SK-N-SH (cell line): ENCODE measurements at regions not wholly inside any gene's neighbourhood (a gene's known extent, or its start where the extent isn't known, plus 50 kb on each side); places are given as distances from the start of the nearest gene placed in this dataset.

ENCODE experiments used
- CTCF ChIA-PET: fragments of 300-600, 350-600 bp; formaldehyde crosslinking; extraction: SDS; loops from one replicate; lab custom pipeline; 2021; lab: Yijun Ruan, JAX
- POLR2A ChIA-PET: fragments of 350-600 bp; sonication (Branson Sonifier 250); formaldehyde crosslinking; extraction: SDS; loops from one replicate; lab custom pipeline; 2020; ENCODE audit warnings: antibody characterized with exemption, inconsistent platforms; lab: Yijun Ruan, JAX
- DNase-seq: peaks from one replicate; pipeline ENCODE4 v3.0.0; 2012
- H2AFZ ChIP-seq: fragments of 200-600 bp; sonication (generic); 2 replicates; pipeline ENCODE4 v1.8.1; 2016; ENCODE audit warnings: antibody characterized with exemption, mild to moderate bottlenecking, low read depth
- H3F3A ChIP-seq: fragments of 200-600 bp; sonication (generic); replicated peaks from 2 replicates; pipeline ENCODE3; 2016; ENCODE audit warnings: antibody characterized with exemption, mild to moderate bottlenecking; ENCODE audit not compliant: insufficient read depth
- H3K27ac ChIP-seq, 2 experiments: fragments of 200-500 bp in 1 of 2; fragments of 200-600 bp in 1 of 2; sonication (Bioruptor generic) in 1 of 2; sonication (generic), shearing (Covaris generic) in 1 of 2; 2 replicates each; pipeline versions ENCODE4 v1.5.1 to v1.6.1; 2014 to 2016; ENCODE audit warnings: low read depth in 2 of 2, inconsistent platforms in 1 of 2, low read length in 1 of 2, mild to moderate bottlenecking in 1 of 2, mixed read lengths in 1 of 2
- H3K27me3 ChIP-seq: fragments of 200-600 bp; sonication (generic), shearing (Covaris generic); 2 replicates; pipeline ENCODE4 v1.6.1; 2016; ENCODE audit warnings: mixed run types; ENCODE audit not compliant: insufficient read depth
- H3K36me3 ChIP-seq, 2 experiments: fragments of 200-500 bp in 1 of 2; fragments of 200-600 bp in 1 of 2; sonication (Bioruptor generic) in 1 of 2; sonication (generic) in 1 of 2; replicated peaks in 1 of 2; 2 replicates each; pipeline versions ENCODE3 to v1.5.1; 2014 to 2016; ENCODE audit warnings: low read length in 1 of 2, mild to moderate bottlenecking in 1 of 2; ENCODE audit not compliant: insufficient read depth in 2 of 2, control insufficient read depth in 1 of 2
- H3K4me1 ChIP-seq, 2 experiments: fragments of 200-500 bp in 1 of 2; fragments of 200-600 bp in 1 of 2; sonication (Bioruptor generic) in 1 of 2; sonication (generic), shearing (Covaris generic) in 1 of 2; 2 replicates each; pipeline versions ENCODE4 v1.5.1 to v1.6.1; 2014 to 2016; ENCODE audit warnings: low read depth in 1 of 2, low read length in 1 of 2, mixed run types in 1 of 2; ENCODE audit not compliant: insufficient read depth in 2 of 2, control insufficient read depth in 1 of 2
- H3K4me2 ChIP-seq: fragments of 200-600 bp; sonication (generic), shearing (Covaris generic); 2 replicates; pipeline ENCODE4 v1.6.1; 2017; ENCODE audit warnings: mixed run types
- H3K4me3 ChIP-seq, 2 experiments: fragments of 200-500 bp in 1 of 2; fragments of 200-600 bp in 1 of 2; sonication (Bioruptor generic) in 1 of 2; sonication (generic), shearing (Covaris generic) in 1 of 2; 2 replicates each; pipeline versions ENCODE4 v1.5.1 to v1.8.1; 2014 to 2016; ENCODE audit warnings: low read depth in 2 of 2, inconsistent platforms in 1 of 2, low read length in 1 of 2, mild to moderate bottlenecking in 1 of 2, mixed read lengths in 1 of 2, moderate library complexity in 1 of 2
- H3K79me2 ChIP-seq: fragments of 200-600 bp; sonication (generic); 2 replicates; pipeline ENCODE4 v1.8.1; 2017; ENCODE audit warnings: mild to moderate bottlenecking; ENCODE audit not compliant: insufficient read depth
- H3K9ac ChIP-seq: fragments of 200-600 bp; sonication (generic); 2 replicates; pipeline ENCODE4 v1.6.1; 2017; ENCODE audit warnings: mixed run types
- H3K9me2 ChIP-seq: fragments of 200-600 bp; sonication (generic); 2 replicates; pipeline ENCODE4 v1.6.1; 2017; ENCODE audit warnings: mixed run types
- H3K9me3 ChIP-seq: fragments of 200-600 bp; sonication (generic); 2 replicates; pipeline ENCODE4 v1.6.1; 2017; ENCODE audit warnings: mixed run types, mild to moderate bottlenecking, moderate library complexity
- H4K20me1 ChIP-seq: fragments of 200-600 bp; sonication (generic); 2 replicates; pipeline ENCODE4 v1.6.1; 2017; ENCODE audit warnings: mild to moderate bottlenecking, mixed run types; ENCODE audit not compliant: insufficient read depth
- CTCF ChIP-seq: fragments of 200-600 bp; sonication (generic); IDR thresholded peaks from 2 replicates; pipeline ENCODE4 v1.6.1; 2017; ENCODE audit warnings: antibody characterized with exemption, mild to moderate bottlenecking, moderate library complexity
- ELF1 ChIP-seq: IDR thresholded peaks from 2 replicates; pipeline ENCODE4 v1.4.0; 2012
- FOXJ3 ChIP-seq: sonication (generic); formaldehyde crosslinking; IDR thresholded peaks from 2 replicates; pipeline ENCODE4 v1.5.1; 2020; ENCODE audit warnings: mild to moderate bottlenecking, missing genetic modification reagents
- FOXM1 ChIP-seq: IDR thresholded peaks from 2 replicates; pipeline ENCODE4 v1.4.0; 2012; ENCODE audit warnings: low read depth, mild to moderate bottlenecking
- GATA2 ChIP-seq: sonication (generic); formaldehyde crosslinking; IDR thresholded peaks from 2 replicates; pipeline ENCODE4 v1.5.0; 2020; ENCODE audit warnings: mild to moderate bottlenecking, missing genetic modification reagents
- IRF3 ChIP-seq: fragments of 150-350 bp; IDR thresholded peaks from 2 replicates; pipeline ENCODE4 v1.6.1; 2016; ENCODE audit warnings: mild to moderate bottlenecking, low read depth, low read length
- JUND ChIP-seq: IDR thresholded peaks from 2 replicates; pipeline ENCODE4 v1.4.0; 2012
- MAX ChIP-seq: IDR thresholded peaks from 2 replicates; pipeline ENCODE4 v1.4.0; 2012; ENCODE audit warnings: low read depth
- MEF2A ChIP-seq: IDR thresholded peaks from 2 replicates; pipeline ENCODE4 v1.4.0; 2012; ENCODE audit warnings: low read depth, borderline replicate concordance
- NFIC ChIP-seq: IDR thresholded peaks from 2 replicates; pipeline ENCODE4 v1.4.0; 2012; ENCODE audit warnings: borderline replicate concordance
- NRF1 ChIP-seq: IDR thresholded peaks from 2 replicates; pipeline ENCODE4 v1.6.1; 2012; ENCODE audit warnings: low read depth, mild to moderate bottlenecking, low read length
- RAD21 ChIP-seq: IDR thresholded peaks from 2 replicates; pipeline ENCODE4 v1.6.1; 2012; ENCODE audit warnings: mild to moderate bottlenecking, low read length
- TAF1 ChIP-seq: IDR thresholded peaks from 2 replicates; pipeline ENCODE4 v1.6.1; 2012; ENCODE audit warnings: low read depth, mild to moderate bottlenecking, low read length, moderate library complexity, borderline replicate concordance
- TCF12 ChIP-seq: IDR thresholded peaks from 2 replicates; pipeline ENCODE4 v1.4.0; 2012
- TEAD4 ChIP-seq: IDR thresholded peaks from 2 replicates; pipeline ENCODE4 v1.4.0; 2012; ENCODE audit warnings: mild to moderate bottlenecking, borderline replicate concordance; ENCODE audit not compliant: insufficient read depth
- YY1 ChIP-seq: IDR thresholded peaks from 2 replicates; pipeline ENCODE4 v1.4.0; 2012; ENCODE audit warnings: low read depth, mild to moderate bottlenecking
- ZBTB33 ChIP-seq: IDR thresholded peaks from 2 replicates; pipeline ENCODE4 v1.4.0; 2012; ENCODE audit warnings: low read depth, borderline replicate concordance
- WGBS: methylation state at CpG from one replicate; pipeline ENCODE4 v1.1.6; 2017; ENCODE audit warnings: low lambda C conversion rate; 5-methylcytosine and 5-hydroxymethylcytosine counted together
- TF ChIP-seq, protein P1 (sequence below): IDR thresholded peaks from 2 replicates; pipeline ENCODE4 v1.6.1; 2012; ENCODE audit warnings: mild to moderate bottlenecking, low read depth, low read length, moderate library complexity
- TF ChIP-seq, protein P2 (sequence below): IDR thresholded peaks from 2 replicates; pipeline ENCODE4 v1.4.0; 2012; ENCODE audit warnings: low read depth, borderline replicate concordance

GRCh38 chr18:73881396-73881917, 266.2 kb downstream of the FBXO15 start:
- Histone ChIP-seq H3K4me1 (peaks cover 0 to 6% of the 10 kb centered on the region in 2 experiments; a peak in 1 of 4 replicates), H2AFZ (no peak overlapping the region), H3F3A (peaks cover 6% of the 10 kb centered on the region), H3K4me3 (no peak overlapping the region), H3K79me2 (no peaks in the 10 kb centered on the region), H3K36me3 (no peaks in the 10 kb centered on the region), H3K9me2 (no peaks in the 10 kb centered on the region), H4K20me1 (no peaks in the 10 kb centered on the region), H3K27me3 (no peaks in the 10 kb centered on the region), H3K9me3 (no peaks in the 10 kb centered on the region), H3K27ac (no peak overlapping the region), H3K4me2 (no peak overlapping the region), H3K9ac (no peak overlapping the region)
- ChIA-PET POLR2A (no interaction called here), CTCF (interaction anchor here (0.8 kb wide), 1 partner anchor 27 kb away, joined by 3 read pairs; no protein-coding TSS in a partner anchor)
- TF ChIP-seq MEF2A (no peak), NRF1 (no peak), TAF1 (no peak), ELF1 (no peak), GATA2 (CRISPR knock-in tag) (no peak), FOXM1 (no peak), MAX (no peak), TEAD4 (no peak), RAD21 (no peak), JUND (no peak), YY1 (no peak), TCF12 (no peak), IRF3 (no peak), CTCF (no peak), NFIC (no peak), FOXJ3 (CRISPR knock-in tag) (no peak), ZBTB33 (no peak)
- TF ChIP-seq, protein P1, sequence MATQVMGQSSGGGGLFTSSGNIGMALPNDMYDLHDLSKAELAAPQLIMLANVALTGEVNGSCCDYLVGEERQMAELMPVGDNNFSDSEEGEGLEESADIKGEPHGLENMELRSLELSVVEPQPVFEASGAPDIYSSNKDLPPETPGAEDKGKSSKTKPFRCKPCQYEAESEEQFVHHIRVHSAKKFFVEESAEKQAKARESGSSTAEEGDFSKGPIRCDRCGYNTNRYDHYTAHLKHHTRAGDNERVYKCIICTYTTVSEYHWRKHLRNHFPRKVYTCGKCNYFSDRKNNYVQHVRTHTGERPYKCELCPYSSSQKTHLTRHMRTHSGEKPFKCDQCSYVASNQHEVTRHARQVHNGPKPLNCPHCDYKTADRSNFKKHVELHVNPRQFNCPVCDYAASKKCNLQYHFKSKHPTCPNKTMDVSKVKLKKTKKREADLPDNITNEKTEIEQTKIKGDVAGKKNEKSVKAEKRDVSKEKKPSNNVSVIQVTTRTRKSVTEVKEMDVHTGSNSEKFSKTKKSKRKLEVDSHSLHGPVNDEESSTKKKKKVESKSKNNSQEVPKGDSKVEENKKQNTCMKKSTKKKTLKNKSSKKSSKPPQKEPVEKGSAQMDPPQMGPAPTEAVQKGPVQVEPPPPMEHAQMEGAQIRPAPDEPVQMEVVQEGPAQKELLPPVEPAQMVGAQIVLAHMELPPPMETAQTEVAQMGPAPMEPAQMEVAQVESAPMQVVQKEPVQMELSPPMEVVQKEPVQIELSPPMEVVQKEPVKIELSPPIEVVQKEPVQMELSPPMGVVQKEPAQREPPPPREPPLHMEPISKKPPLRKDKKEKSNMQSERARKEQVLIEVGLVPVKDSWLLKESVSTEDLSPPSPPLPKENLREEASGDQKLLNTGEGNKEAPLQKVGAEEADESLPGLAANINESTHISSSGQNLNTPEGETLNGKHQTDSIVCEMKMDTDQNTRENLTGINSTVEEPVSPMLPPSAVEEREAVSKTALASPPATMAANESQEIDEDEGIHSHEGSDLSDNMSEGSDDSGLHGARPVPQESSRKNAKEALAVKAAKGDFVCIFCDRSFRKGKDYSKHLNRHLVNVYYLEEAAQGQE, result no peak
- TF ChIP-seq, protein P2, sequence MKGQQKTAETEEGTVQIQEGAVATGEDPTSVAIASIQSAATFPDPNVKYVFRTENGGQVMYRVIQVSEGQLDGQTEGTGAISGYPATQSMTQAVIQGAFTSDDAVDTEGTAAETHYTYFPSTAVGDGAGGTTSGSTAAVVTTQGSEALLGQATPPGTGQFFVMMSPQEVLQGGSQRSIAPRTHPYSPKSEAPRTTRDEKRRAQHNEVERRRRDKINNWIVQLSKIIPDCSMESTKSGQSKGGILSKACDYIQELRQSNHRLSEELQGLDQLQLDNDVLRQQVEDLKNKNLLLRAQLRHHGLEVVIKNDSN, result no peak
- 2% methylated on average over 2 of the region's 2 CpGs for WGBS
- DNase-seq, result no peak
